GM18951 (cell line): ENCODE measurements at regions not wholly inside any gene's neighbourhood (a gene's known extent, or its start where the extent isn't known, plus 50 kb on each side); places are given as distances from the start of the nearest gene placed in this dataset.

Source experiments
- POLR2A ChIP-seq: IDR thresholded peaks from 4 replicates; pipeline ENCODE4 v1.6.1; 2011; ENCODE audit warnings: mild to moderate bottlenecking; ENCODE audit not compliant: insufficient read length, insufficient read depth; ENCODE audit errors: extremely low read depth
- in situ Hi-C: fragments of 300-500 bp; cut with MboI; formaldehyde crosslinking; loops from one replicate; pipeline ENCODE4 v1.12.0; 2022; ENCODE audit warnings: low sequenced_read_pairs, mixed read lengths, inconsistent platforms; ENCODE audit not compliant: unreplicated experiment

DNA sequence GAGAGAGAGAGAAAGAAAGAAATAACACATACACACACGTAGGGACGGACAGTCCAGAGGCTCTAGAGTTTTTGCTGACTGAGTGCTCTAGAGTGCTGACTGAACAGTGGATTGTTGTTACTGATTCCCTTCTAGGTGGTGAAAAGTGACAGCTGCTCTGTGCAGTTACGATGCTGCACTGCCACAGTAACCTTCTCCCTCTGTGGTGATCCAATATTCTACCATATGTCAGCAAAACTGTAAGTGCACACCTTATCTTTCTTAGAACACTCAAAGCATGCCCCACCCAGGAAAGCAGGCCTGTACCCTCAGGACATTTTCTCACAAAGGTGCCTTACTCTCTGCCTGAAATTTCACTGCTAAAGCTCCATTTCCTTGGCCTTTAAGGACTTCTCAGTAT is 1023.5 kb downstream of the TYW1 start:
- in situ Hi-C loops, result no loop called here
- no peak for TF ChIP-seq POLR2A

DNA sequence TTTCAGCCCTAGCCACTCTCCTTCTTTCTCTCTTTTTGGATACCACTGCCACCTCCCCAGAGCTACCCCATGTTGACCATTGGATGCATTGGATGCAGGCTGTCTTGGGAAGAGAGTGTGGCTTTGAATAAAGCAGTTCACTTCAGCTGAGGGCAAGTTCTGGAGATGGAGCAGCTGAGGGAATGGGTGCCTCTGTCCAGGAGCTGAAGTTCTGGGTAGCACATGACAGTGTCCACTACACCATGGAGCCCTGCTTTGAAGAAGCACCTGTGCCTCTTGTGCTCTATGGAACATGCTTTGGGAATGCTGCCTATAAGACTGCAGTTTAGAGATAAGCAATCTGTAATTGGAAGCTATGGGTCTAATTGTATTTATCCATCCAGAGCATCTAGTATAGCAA is 1028.7 kb downstream of the TYW1 start:
- no peak for TF ChIP-seq POLR2A
- in situ Hi-C loops, result no loop called here

DNA sequence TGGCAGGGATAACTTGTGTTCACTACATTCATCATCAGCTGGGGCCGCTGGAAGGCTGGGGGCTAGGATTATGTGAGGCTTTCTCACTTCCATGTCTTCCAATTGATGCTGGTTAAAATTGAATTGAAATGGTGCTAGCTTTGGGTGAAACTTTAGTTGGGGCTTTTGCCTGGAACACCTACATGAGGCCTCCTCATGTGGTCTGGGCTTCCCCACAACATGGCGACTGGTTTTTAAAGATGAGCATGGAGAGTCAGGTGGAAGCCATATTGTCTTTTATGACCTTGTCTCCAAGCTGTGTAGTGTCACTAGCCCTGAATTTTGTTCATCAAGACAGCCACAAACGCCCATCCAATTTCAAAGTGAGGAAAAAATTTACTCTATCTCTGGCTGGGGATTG is 1033.9 kb downstream of the TYW1 start:
- TF ChIP-seq POLR2A, result no peak
- in situ Hi-C loops, result no loop called here

DNA sequence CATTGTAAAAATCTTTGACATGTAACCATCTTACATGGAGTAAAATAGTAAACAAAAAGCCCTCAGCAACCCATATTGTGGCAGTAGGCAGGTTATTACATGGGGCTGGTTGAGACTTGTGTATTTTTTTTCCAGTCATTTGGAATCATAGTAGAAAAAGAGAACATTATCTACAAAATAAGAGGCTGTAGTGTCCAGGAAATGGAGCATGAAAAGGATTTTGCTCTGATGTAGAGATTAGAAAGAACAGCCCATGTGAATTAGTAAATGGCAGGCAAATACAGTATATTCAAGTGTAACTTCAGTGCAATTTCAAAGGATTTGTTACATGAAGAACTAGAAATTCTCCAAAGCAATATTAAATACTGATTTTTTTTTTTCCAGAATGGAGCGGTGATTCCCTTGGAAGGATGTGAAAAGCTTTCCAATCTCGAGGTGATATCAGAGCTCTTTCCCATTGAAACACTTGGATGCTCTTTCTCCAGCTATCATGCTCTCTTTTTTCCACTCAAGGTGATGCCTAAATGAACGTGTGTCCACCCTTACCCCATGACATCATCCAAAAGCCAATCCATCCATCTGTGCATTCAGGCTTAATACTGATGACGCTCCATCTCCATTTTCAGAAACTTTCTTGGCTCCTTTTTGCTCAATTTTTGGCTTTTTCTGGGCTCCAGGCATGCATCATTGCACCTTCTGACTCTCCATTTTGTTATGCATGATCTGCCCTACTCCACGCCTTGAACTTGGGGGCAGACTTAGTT is 1034.7 kb downstream of the TYW1 start:
- TF ChIP-seq POLR2A, result no peak
- in situ Hi-C loops, result no loop called here

DNA sequence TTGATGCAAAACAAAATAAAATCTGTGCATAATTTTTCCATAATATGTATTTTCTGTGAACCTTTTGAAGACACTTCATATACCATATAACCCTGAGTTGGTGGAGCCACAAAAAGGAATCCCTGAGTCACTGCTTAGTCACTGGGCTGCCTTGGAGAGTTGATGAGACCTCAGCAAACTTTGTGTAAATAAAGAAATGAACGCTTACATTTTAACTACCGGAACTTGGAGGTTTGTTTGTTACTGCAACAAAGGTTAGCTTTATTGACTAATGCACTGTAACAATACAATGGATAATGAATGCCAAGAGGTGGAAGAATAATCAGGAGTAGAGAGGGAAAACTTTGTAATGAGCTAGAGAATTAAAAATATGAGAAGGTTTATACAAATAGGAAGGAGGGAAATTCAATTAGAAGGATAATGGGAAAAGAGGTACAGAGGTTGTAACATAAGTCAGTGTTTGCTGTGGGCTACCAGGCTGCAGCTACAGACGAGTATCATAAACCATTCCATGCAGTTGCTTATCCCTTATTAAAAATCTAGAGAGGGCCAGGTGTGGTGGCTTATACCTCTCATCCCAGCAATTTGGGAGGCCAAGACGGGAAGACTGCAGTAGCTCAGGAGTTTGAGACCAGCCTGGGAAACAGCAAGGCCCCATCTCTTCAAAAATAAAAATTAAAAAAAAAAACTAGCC is 1042.1 kb downstream of the TYW1 start:
- TF ChIP-seq POLR2A, result no peak
- in situ Hi-C loops, result no loop called here

DNA sequence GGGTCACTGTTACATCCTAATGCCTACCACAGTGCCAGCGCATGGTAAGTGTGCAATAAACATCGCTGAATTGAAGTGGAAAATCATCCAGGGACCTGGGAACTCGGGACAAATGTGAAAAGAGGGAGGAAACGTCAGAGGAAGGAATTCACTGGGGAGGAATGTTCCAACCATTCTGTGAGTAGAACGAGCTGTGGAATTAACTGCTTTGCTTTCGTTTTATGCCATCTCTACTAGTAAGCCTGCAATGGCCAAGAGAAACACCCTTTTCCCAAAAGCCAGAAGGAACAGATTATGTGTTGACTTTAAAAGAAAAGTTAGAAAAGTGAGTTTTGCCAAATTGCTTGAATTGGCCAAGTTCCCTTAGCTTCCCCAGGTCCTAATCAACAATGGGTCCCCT is 1044.9 kb downstream of the TYW1 start:
- no peak for TF ChIP-seq POLR2A
- in situ Hi-C loops, result no loop called here

DNA sequence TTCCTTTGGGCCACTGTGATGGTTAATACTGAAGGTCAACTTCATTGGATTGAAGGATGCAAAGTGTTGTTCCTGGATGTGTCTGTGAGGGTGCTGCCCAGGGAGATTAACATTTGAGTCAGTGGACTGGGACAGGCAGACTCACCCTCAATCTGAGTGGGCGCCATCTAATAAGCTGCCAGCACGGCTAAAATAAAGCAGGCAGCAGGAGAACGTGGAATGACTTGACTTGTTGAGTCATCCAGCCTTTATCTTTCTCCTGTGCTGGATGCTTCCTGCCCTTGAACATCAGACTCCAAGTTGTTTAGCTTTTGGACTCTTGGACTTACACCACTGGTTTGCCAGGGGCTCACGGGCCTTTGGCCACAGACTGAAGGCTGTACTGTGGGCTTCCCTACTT is 1046.9 kb downstream of the TYW1 start:
- in situ Hi-C loops, result no loop called here
- no peak for TF ChIP-seq POLR2A

DNA sequence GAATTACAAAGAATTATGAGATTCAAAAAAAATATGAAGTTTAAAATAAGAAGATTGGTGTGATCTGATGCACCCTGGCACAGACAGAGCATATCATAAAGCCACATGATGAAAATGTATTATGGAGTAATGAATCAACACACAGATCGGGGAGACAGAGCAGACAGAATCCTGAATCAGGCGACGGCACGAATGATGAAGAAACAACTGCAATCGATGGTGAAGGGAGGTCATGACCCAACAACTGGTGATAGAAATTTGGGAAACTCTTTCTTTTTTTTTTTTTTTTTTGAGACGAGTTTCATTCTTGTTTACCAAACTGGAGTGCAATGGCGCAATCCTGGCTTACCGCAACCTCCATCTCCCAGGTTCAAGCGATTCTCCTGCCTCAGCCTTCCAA is 1054.0 kb downstream of the TYW1 start:
- in situ Hi-C loops, result no loop called here

DNA sequence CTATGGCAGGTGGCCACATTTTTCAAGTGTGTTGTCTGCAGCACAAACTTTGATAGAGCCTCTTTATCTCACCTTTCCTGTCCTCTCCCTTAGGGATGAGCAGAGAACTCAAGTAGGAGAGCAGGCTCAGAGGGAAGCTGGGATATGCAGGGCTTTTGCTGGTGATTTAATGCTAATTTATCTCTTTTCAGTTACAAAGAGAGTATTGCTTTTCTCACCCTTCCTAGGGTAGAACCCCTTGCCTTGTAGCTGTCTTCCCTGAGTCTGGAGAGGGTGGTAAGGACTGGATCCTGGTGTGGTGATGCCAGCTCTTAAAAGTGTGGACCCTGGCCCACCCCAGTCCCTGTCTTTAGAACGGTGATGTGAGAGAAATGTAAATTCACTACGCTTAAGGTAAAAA is 1061.4 kb downstream of the TYW1 start:
- TF ChIP-seq POLR2A, result no peak
- in situ Hi-C loops, result no loop called here

More for the DNA sequence above, 1054.0 kb downstream of the TYW1 start:
- no peak for TF ChIP-seq POLR2A

DNA sequence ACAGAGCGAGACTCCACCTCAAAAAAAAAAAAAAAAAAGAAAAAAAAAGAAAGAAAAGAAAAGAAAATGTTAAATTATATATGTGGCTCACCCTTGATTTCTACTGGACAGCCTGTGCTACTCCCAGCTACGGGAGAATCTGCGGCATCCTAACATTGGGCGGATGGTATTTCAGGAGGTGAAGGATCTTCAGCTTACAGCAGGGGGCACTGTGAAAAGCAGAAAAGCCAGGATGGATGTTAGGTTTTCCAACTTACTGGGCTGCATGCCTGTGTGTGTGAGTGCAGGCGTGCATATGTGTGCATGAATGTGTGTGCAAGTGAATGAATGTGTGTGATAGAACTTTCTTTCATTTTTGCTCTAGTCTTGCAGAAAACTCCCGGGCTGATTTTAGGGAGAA is 1066.5 kb downstream of the TYW1 start:
- in situ Hi-C loops, result no loop called here
- TF ChIP-seq POLR2A, result no peak

DNA sequence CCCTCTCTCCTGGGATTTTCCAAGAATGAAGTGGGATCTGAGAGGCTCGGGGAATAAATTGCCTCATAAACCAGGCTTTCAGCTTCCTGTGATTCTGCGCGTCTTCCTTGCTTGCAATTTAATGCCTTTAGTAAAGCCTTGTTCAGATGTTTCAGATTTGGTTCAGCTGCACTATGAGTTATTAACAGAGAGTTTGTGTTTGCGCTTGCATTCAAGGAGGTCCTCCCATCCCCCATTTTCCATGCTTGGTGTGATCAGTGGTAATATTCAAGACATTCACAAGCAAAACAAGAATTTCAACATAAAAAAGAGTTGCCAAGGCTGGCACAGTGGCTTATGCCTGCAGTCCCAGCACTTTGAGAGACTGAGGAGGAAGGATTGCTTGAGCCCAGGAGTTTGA is 1068.9 kb downstream of the TYW1 start:
- in situ Hi-C loops, result no loop called here
- no peak for TF ChIP-seq POLR2A

DNA sequence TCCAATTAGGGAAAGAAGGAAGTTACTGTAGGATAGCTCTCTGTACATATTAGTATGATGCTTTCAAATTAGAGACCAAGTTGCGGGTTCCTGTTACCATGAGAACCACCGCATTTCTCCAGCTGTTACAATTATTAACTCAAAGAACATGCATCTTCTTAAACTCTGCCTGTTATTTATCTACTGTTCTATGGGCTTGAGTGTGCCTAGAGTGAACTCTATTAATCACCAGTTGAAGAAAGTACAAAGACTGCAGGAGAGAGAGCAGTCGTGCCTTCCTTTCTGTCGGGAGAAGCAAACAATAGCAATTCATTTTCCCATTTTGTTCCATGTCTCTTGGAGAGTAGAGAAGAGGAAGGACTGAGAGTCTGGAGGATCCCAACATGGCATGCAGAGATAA is 1071.2 kb downstream of the TYW1 start:
- in situ Hi-C loops, result no loop called here
- no peak for TF ChIP-seq POLR2A

DNA sequence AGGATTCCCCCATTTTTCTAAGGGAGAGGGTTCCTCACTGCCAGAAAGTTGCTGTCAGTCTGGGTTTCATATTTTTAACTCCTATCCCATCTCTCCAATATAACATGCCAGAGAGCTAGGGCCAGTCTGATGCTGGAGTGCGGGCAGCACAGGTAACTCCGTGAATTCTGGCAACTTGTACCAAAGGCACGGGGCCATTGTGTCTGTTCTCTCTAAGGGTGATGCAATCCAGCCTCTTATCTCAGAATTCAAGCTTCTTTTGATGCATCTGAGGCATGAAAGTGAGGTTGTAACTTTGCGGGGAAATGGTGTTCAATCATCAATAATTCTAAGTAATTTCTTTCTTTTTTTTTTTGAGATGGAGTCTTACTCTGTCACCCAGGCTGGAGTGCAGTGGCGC is 1074.4 kb downstream of the TYW1 start:
- in situ Hi-C loops, result no loop called here

DNA sequence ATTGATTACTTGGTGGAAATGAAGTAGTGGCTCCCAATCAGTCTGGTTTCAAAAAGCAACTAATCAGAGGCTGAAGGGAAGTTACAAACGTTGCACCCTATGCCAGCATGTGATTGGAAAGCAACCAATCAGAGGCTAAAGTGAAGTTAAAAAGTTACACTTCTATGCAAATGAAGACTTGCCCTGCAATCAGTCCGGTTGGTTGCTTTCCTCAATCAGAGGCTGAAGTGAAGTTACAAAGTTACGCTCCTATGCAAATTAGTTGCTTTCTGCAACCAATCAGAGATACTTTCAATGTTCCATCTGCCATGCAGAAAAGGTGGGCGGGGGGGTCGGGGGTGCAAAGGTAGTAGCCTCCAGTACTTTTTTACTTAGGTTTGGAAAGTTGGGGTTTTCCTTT is 1077.1 kb downstream of the TYW1 start:
- no peak for TF ChIP-seq POLR2A
- in situ Hi-C loops, result no loop called here

More for the DNA sequence above, 1074.4 kb downstream of the TYW1 start:
- no peak for TF ChIP-seq POLR2A

DNA sequence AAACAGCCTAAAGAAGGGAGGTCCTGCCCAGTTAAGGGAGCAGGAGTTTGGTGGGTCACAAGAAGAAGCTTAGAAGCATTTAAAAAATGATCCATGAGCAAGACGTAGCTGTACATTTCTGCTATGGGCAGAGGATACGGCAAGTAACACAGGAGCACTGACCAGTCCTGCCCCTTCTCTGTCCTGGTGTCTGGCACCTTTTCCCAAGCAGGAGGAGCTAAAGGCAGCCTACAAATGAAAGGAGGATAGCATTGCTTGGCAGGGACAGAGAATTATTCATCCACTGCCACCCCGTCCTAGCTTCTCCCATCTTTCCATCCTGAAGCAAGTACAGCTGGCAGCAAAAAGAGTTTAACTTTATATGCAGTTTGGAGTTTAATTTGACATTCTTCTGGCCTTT is 1077.6 kb downstream of the TYW1 start:
- no peak for TF ChIP-seq POLR2A
- in situ Hi-C loops, result no loop called here
